ENCODE measurements at regions not wholly inside any gene's neighbourhood (a gene's known extent, or its start where the extent isn't known, plus 50 kb on each side); places are given as distances from the start of the nearest gene placed in this dataset.

DNA sequence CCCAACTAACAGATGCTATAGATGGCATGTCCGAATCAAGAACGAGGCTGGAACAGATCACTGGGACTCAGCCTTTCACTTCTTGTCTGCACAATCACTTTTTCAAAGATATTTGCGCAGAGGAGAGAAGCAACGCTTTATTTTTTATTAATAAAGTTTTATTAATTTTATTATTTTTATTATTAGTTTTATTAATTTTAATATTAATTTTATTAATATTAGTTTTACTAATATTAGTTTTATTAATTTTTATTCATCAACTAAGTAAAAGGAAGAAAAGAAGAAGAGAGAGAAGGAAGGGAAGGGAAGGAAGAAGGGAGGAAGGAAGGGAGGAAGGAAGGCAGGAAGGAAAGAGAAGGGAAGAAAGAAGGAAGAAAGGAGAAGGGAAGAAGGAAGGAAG, 236.4 kb upstream of the HHIP start:
- TF ChIP-seq, protein P1, sequence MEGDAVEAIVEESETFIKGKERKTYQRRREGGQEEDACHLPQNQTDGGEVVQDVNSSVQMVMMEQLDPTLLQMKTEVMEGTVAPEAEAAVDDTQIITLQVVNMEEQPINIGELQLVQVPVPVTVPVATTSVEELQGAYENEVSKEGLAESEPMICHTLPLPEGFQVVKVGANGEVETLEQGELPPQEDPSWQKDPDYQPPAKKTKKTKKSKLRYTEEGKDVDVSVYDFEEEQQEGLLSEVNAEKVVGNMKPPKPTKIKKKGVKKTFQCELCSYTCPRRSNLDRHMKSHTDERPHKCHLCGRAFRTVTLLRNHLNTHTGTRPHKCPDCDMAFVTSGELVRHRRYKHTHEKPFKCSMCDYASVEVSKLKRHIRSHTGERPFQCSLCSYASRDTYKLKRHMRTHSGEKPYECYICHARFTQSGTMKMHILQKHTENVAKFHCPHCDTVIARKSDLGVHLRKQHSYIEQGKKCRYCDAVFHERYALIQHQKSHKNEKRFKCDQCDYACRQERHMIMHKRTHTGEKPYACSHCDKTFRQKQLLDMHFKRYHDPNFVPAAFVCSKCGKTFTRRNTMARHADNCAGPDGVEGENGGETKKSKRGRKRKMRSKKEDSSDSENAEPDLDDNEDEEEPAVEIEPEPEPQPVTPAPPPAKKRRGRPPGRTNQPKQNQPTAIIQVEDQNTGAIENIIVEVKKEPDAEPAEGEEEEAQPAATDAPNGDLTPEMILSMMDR (IDR thresholded peaks at IDR 0.05) = no peak

DNA sequence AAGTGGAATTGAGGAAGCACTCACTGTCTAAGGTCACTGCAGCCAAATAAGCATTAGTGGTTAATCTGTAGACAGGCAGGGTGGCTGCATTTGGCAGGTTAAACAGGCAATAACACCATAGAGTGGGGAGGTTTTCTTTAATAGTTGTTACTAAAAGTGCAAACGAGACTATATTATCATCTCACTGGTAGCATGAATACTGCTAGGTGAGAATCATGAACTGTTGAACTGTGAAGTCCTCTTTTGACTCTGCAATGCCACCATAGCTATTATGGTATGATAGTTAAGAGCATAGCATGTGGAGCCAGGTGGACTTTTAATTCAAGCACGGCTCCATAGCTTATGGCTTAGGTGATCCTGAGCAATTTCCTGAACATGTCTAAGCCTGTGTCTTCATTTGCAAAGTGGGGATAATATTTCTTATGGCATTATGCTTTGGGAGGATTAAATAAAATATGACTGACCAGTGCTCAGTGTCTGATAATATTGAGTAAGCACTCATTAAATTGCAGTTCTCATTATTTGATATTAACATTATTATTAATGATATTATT, 235.6 kb upstream of the HHIP start:
- TF ChIP-seq, protein P1 (IDR thresholded peaks at IDR 0.05) = no peak

DNA sequence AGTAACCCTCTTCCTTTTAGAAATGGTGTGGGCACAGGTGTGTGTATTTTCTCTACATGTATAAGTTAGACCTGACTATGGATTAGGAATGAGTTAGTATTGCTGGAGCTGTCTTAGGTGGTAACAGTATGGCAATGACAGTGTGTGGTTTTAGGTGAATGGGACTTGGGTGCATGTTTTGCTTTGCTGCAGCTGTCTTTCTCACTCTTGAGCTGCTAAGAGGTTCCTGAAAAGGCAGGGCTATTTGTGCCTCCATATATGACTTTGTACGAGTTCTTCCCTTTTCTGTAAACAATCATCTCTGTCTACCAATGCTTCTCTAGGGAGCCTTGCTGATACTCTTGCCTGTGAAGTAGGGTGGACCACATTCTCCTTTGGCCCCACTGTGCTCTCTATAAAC, 234.8 kb upstream of the HHIP start:
- TF ChIP-seq, protein P1 (IDR thresholded peaks at IDR 0.05) = no peak

GRCh38 chr4:144411700-144412099, 234.3 kb upstream of the HHIP start:
- TF ChIP-seq, protein P1 (IDR thresholded peaks at IDR 0.05) = no peak

- TF ChIP-seq, protein P1 (IDR thresholded peaks at IDR 0.05) = no peak
These were observed 224.9 kb upstream of the HHIP start for GRCh38 chr4:144421056-144421455.

GRCh38 chr4:144421839-144422565, 224.0 kb upstream of the HHIP start:
- TF ChIP-seq, protein P1 (IDR thresholded peaks at IDR 0.05) = no peak

DNA sequence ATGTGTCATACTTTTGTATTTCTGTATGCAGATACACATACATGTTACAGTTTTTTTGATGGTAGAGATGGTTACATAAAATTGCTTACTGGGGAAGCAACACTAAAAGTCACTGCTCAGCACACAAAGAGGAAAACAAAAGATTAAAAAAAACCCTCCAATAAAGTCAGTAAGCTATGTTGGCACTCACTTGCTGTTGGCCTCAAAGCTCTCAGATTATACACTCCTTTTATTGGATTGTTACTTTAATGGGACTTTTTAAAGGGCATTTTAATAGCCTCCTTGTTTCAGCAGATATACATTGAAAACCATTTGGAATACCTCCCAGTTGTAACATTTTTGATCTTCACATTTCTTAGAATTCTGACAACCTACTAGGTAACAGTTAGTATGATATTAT, 222.0 kb upstream of the HHIP start:
- TF ChIP-seq, protein P1 (IDR thresholded peaks at IDR 0.05) = no peak

Measured in LNCAP (cell line).